Activated CD8-positive, alpha-beta T cell treated with anti-CD3 and anti-CD28 coated beads for 36 hours (primary cell): ENCODE measurements at regions not wholly inside any gene's neighbourhood (a gene's known extent, or its start where the extent isn't known, plus 50 kb on each side); places are given as distances from the start of the nearest gene placed in this dataset.

ENCODE experiments used
- ATAC-seq: fragments of 200-7000 bp; cut with Tn5 transposase; one replicate; pipeline ENCODE4 v1.10.0; 2021; ENCODE audit warnings: mild to moderate bottlenecking, moderate library complexity
- CTCF ChIA-PET: fragments of 350-600 bp; sonication (Branson Sonifier 250); formaldehyde crosslinking; loops from one replicate; lab custom pipeline; 2021; ENCODE audit warnings: antibody characterized with exemption; lab: Charles Lee
- POLR2A ChIA-PET: fragments of 350-600 bp; sonication (Branson Sonifier 250); formaldehyde crosslinking; loops from one replicate; lab custom pipeline; 2021; ENCODE audit warnings: antibody characterized with exemption; lab: Charles Lee
- DNase-seq: peaks from one replicate; pipeline ENCODE4 v3.0.0-alpha.2; 2020
- H3K27ac Mint-ChIP-seq: one replicate; pipeline ENCODE4 v1.8.0; 2021; ENCODE audit warnings: mild to moderate bottlenecking, mixed read lengths
- H3K27me3 Mint-ChIP-seq: one replicate; pipeline ENCODE4 v1.8.0; 2021; ENCODE audit warnings: mixed read lengths
- H3K36me3 Mint-ChIP-seq: one replicate; pipeline ENCODE4 v1.8.0; 2021; ENCODE audit warnings: low read depth, mixed read lengths
- H3K4me1 Mint-ChIP-seq: one replicate; pipeline ENCODE4 v1.8.0; 2021; ENCODE audit warnings: low read depth, mixed read lengths
- H3K4me3 Mint-ChIP-seq: one replicate; pipeline ENCODE4 v1.8.0; 2021; ENCODE audit warnings: mild to moderate bottlenecking, moderate library complexity, mixed read lengths
- H3K9me3 Mint-ChIP-seq: one replicate; pipeline ENCODE4 v1.8.0; 2021; ENCODE audit warnings: mixed read lengths
- CTCF ChIP-seq: fragments of 200-600 bp; IDR thresholded peaks from one replicate; pipeline ENCODE4 v1.8.0; 2022; ENCODE audit warnings: antibody characterized with exemption, mild to moderate bottlenecking
- intact Hi-C: fragments of 100-400 bp; cut with micrococcal nuclease; formaldehyde crosslinking; loops from one replicate; pipeline ENCODE4 v1.10.0; 2022

GRCh38 chr11:119483881-119484371, 61.0 kb upstream of the THY1 start:
- CTCF ChIA-PET: interaction anchor here (0.8 to 1.7 kb wide), 2 partner anchors 9 to 158 kb away, joined by 3 to 6 read pairs; no protein-coding TSS in a partner anchor
- intact Hi-C loops: loop anchor here (5.0 to 10.0 kb wide), 2 partner anchors 48 to 621 kb away; no protein-coding TSS in a partner anchor
- Mint-ChIP-seq H3K36me3 (no peaks in the 10 kb centered on the region), H3K4me1 (no peaks in the 10 kb centered on the region), H3K27me3 (peaks cover 8% of the 10 kb centered on the region), H3K9me3 (no peaks in the 10 kb centered on the region), H3K4me3 (no peak overlapping the region), H3K27ac (no peak overlapping the region)
- POLR2A ChIA-PET: interaction anchor here (0.6 kb wide), 1 partner anchor 71 kb away, joined by 3 read pairs; no protein-coding TSS in a partner anchor
- DNase-seq: no peak
- ATAC-seq: no peak
- TF ChIP-seq CTCF: no peak

- intact Hi-C loops: loop anchor here (5.0 to 10.0 kb wide), 2 partner anchors 49 to 621 kb away; no protein-coding TSS in a partner anchor
- H3K4me1 Mint-ChIP-seq: no peaks in the 10 kb centered on the region
- no peak overlapping the region for H3K27ac Mint-ChIP-seq
- no peak for ATAC-seq
- CTCF ChIA-PET: interaction anchor here (0.7 to 1.7 kb wide), 3 partner anchors 9 to 159 kb away, joined by 3 to 6 read pairs (median 3); partner anchors contain the start of gene USP2
- H3K36me3 Mint-ChIP-seq: no peaks in the 10 kb centered on the region
- no peak for DNase-seq
- POLR2A ChIA-PET: interaction anchor here (0.6 kb wide), 1 partner anchor 72 kb away, joined by 3 read pairs; no protein-coding TSS in a partner anchor
- no peaks in the 10 kb centered on the region for H3K9me3 Mint-ChIP-seq
- H3K27me3 Mint-ChIP-seq: peaks cover 8% of the 10 kb centered on the region
- no peak for TF ChIP-seq CTCF
- no peak overlapping the region for H3K4me3 Mint-ChIP-seq
Observed at GRCh38 chr11:119483341-119483880, 60.4 kb upstream of the THY1 start.

GRCh38 chr11:119482521-119483011, 59.6 kb upstream of the THY1 start:
- H3K36me3 Mint-ChIP-seq: no peaks in the 10 kb centered on the region
- H3K4me3 Mint-ChIP-seq: no peak overlapping the region
- CTCF ChIA-PET: interaction anchor here (0.7 kb wide), 1 partner anchor 101 kb away, joined by 3 read pairs; the partner anchor contains the start of gene USP2
- intact Hi-C loops: loop anchor here (5.0 to 10.0 kb wide), 2 partner anchors 50 to 622 kb away; no protein-coding TSS in a partner anchor
- DNase-seq (no peak), ATAC-seq (no peak)
- TF ChIP-seq CTCF: no peak
- POLR2A ChIA-PET: no interaction called here
- peaks cover 6% of the 10 kb centered on the region for H3K27me3 Mint-ChIP-seq
- no peaks in the 10 kb centered on the region for H3K9me3 Mint-ChIP-seq
- no peak overlapping the region for H3K27ac Mint-ChIP-seq
- no peaks in the 10 kb centered on the region for H3K4me1 Mint-ChIP-seq

- no peak overlapping the region for H3K27ac Mint-ChIP-seq
- POLR2A ChIA-PET: no interaction called here
- ATAC-seq: no peak
- H3K4me1 Mint-ChIP-seq: no peaks in the 10 kb centered on the region
- CTCF ChIA-PET: no interaction called here
- no peak overlapping the region for H3K4me3 Mint-ChIP-seq
- intact Hi-C loops: loop anchor here (5.0 to 10.0 kb wide), 2 partner anchors 50 to 623 kb away; no protein-coding TSS in a partner anchor
- H3K27me3 Mint-ChIP-seq: peaks cover 6% of the 10 kb centered on the region
- H3K36me3 Mint-ChIP-seq: no peaks in the 10 kb centered on the region
- no peaks in the 10 kb centered on the region for H3K9me3 Mint-ChIP-seq
- peak; percentile 73 for TF ChIP-seq CTCF
- DNase-seq: no peak
Observed at GRCh38 chr11:119481667-119482400, 58.9 kb upstream of the THY1 start.
